Stimulated activated naive CD8-positive, alpha-beta T cell treated with anti-CD3 and anti-CD28 coated beads, Interleukin-15, amount 100 ng/mL, for 72 hours (primary cell): ENCODE measurements at regions not wholly inside any gene's neighbourhood (a gene's known extent, or its start where the extent isn't known, plus 50 kb on each side); places are given as distances from the start of the nearest gene placed in this dataset.

Source experiments
- ATAC-seq: fragments of 150-1000 bp; cut with Tn5 transposase; 2 replicates; pipeline ENCODE4 v1.10.0; 2021; ENCODE audit warnings: mild to moderate bottlenecking, moderate library complexity
- DNase-seq, 2 donors: peaks; one replicate each; pipeline ENCODE4 v3.0.0; 2021 to 2022
- H3K27ac Mint-ChIP-seq, 2 donors: one replicate each; pipeline ENCODE4 v1.8.0; 2022; ENCODE audit warnings: mild to moderate bottlenecking in 2 of 2, mixed read lengths in 2 of 2, moderate library complexity in 2 of 2
- H3K27me3 Mint-ChIP-seq: one replicate; pipeline ENCODE4 v1.8.0; 2022; ENCODE audit warnings: mixed read lengths
- H3K4me1 Mint-ChIP-seq: one replicate; pipeline ENCODE4 v1.8.0; 2022; ENCODE audit warnings: mild to moderate bottlenecking, mixed read lengths
- H3K4me3 Mint-ChIP-seq, 2 donors: one replicate each; pipeline ENCODE4 v1.8.0; 2022; ENCODE audit warnings: mild to moderate bottlenecking in 2 of 2, mixed read lengths in 2 of 2, moderate library complexity in 1 of 2
- H3K9me3 Mint-ChIP-seq, 2 donors: one replicate each; pipeline ENCODE4 v1.8.0; 2022; ENCODE audit warnings: mixed read lengths in 2 of 2

- no peak for ATAC-seq
- no peaks in the 10 kb centered on the region for H3K4me1 Mint-ChIP-seq
- no peak overlapping the region for H3K4me3 Mint-ChIP-seq
- H3K27me3 Mint-ChIP-seq, result no peaks in the 10 kb centered on the region
- H3K27ac Mint-ChIP-seq, result peak overlapping the region in 1 of 2 donors; percentile 43
- no peak for DNase-seq
- no peaks in the 10 kb centered on the region for H3K9me3 Mint-ChIP-seq
Observed at GRCh38 chr13:91185294-91185863, 162.1 kb upstream of the MIR17HG start.

- H3K27ac Mint-ChIP-seq, result no peak overlapping the region
- H3K27me3 Mint-ChIP-seq, result no peaks in the 10 kb centered on the region
- H3K4me3 Mint-ChIP-seq, result no peak overlapping the region
- no peak for ATAC-seq
- H3K9me3 Mint-ChIP-seq, result no peaks in the 10 kb centered on the region
- DNase-seq, result no peak
- no peaks in the 10 kb centered on the region for H3K4me1 Mint-ChIP-seq
Observed at GRCh38 chr13:91187522-91187921, 160.0 kb upstream of the MIR17HG start.

- no peak for DNase-seq
- no peak for ATAC-seq
- Mint-ChIP-seq H3K27me3 (no peaks in the 10 kb centered on the region), H3K9me3 (no peaks in the 10 kb centered on the region), H3K27ac (no peak overlapping the region), H3K4me1 (no peaks in the 10 kb centered on the region), H3K4me3 (no peak overlapping the region)
Observed at GRCh38 chr13:91189506-91189905, 158.0 kb upstream of the MIR17HG start.

- DNase-seq (no peak), ATAC-seq (no peak)
- Mint-ChIP-seq H3K27ac (no peak overlapping the region), H3K4me3 (no peak overlapping the region), H3K4me1 (no peaks in the 10 kb centered on the region), H3K9me3 (no peaks in the 10 kb centered on the region), H3K27me3 (no peaks in the 10 kb centered on the region)
Observed at GRCh38 chr13:91193358-91193757, 154.1 kb upstream of the MIR17HG start.

- H3K27me3 Mint-ChIP-seq, result no peaks in the 10 kb centered on the region
Observed at GRCh38 chr13:91195789-91196188, 151.7 kb upstream of the MIR17HG start.

GRCh38 chr13:91196958-91197357, 150.5 kb upstream of the MIR17HG start:
- Mint-ChIP-seq H3K9me3 (no peaks in the 10 kb centered on the region), H3K4me3 (no peak overlapping the region), H3K4me1 (no peaks in the 10 kb centered on the region), H3K27ac (no peak overlapping the region), H3K27me3 (no peaks in the 10 kb centered on the region)
- DNase-seq (no peak), ATAC-seq (no peak)

More at GRCh38 chr13:91195789-91196188, 151.7 kb upstream of the MIR17HG start:
- no peaks in the 10 kb centered on the region for H3K4me1 Mint-ChIP-seq
- no peak overlapping the region for H3K27ac Mint-ChIP-seq
- H3K4me3 Mint-ChIP-seq, result no peak overlapping the region
- no peak for DNase-seq
- no peaks in the 10 kb centered on the region for H3K9me3 Mint-ChIP-seq
- no peak for ATAC-seq

- Mint-ChIP-seq H3K4me1 (no peaks in the 10 kb centered on the region), H3K27me3 (no peaks in the 10 kb centered on the region), H3K27ac (no peak overlapping the region), H3K4me3 (no peak overlapping the region), H3K9me3 (no peaks in the 10 kb centered on the region)
- no peak for ATAC-seq
- no peak for DNase-seq
Observed at GRCh38 chr13:91199866-91200265, 147.6 kb upstream of the MIR17HG start.

GRCh38 chr13:91200486-91200885, 147.0 kb upstream of the MIR17HG start:
- no peak overlapping the region for H3K27ac Mint-ChIP-seq
- H3K4me3 Mint-ChIP-seq, result no peak overlapping the region
- DNase-seq (no peak), ATAC-seq (no peak)
- H3K9me3 Mint-ChIP-seq, result no peaks in the 10 kb centered on the region
- H3K4me1 Mint-ChIP-seq, result no peaks in the 10 kb centered on the region
- no peaks in the 10 kb centered on the region for H3K27me3 Mint-ChIP-seq

GRCh38 chr13:91203430-91203829, 144.1 kb upstream of the MIR17HG start:
- no peak overlapping the region for H3K27ac Mint-ChIP-seq
- ATAC-seq (no peak), DNase-seq (no peak)
- H3K27me3 Mint-ChIP-seq, result peaks cover 8% of the 10 kb centered on the region
- H3K4me3 Mint-ChIP-seq, result no peak overlapping the region
- no peaks in the 10 kb centered on the region for H3K9me3 Mint-ChIP-seq
- no peaks in the 10 kb centered on the region for H3K4me1 Mint-ChIP-seq

- Mint-ChIP-seq H3K27ac (no peak overlapping the region), H3K4me3 (no peak overlapping the region), H3K4me1 (no peaks in the 10 kb centered on the region), H3K27me3 (peaks cover 18% of the 10 kb centered on the region), H3K9me3 (no peaks in the 10 kb centered on the region)
- no peak for DNase-seq
- ATAC-seq, result no peak
Observed at GRCh38 chr13:91207261-91207660, 140.2 kb upstream of the MIR17HG start.

GRCh38 chr13:91211510-91211909, 136.0 kb upstream of the MIR17HG start:
- H3K4me1 Mint-ChIP-seq, result no peaks in the 10 kb centered on the region
- H3K9me3 Mint-ChIP-seq, result no peaks in the 10 kb centered on the region
- H3K27me3 Mint-ChIP-seq, result peaks cover 26% of the 10 kb centered on the region
- no peak overlapping the region for H3K4me3 Mint-ChIP-seq
- ATAC-seq (no peak), DNase-seq (no peak)
- no peak overlapping the region for H3K27ac Mint-ChIP-seq

- H3K27me3 Mint-ChIP-seq, result peaks cover 25% of the 10 kb centered on the region
- H3K4me1 Mint-ChIP-seq, result no peaks in the 10 kb centered on the region
- H3K4me3 Mint-ChIP-seq, result no peak overlapping the region
- ATAC-seq, result no peak
- H3K27ac Mint-ChIP-seq, result no peak overlapping the region
- no peak for DNase-seq
- H3K9me3 Mint-ChIP-seq, result no peaks in the 10 kb centered on the region
Observed at GRCh38 chr13:91212231-91212630, 135.3 kb upstream of the MIR17HG start.

- DNase-seq (no peak), ATAC-seq (no peak)
- Mint-ChIP-seq H3K27ac (no peak overlapping the region), H3K27me3 (peaks cover 25% of the 10 kb centered on the region), H3K4me1 (no peaks in the 10 kb centered on the region), H3K9me3 (no peaks in the 10 kb centered on the region), H3K4me3 (no peak overlapping the region)
Observed at GRCh38 chr13:91214031-91214430, 133.5 kb upstream of the MIR17HG start.

- H3K4me1 Mint-ChIP-seq, result no peaks in the 10 kb centered on the region
- H3K27ac Mint-ChIP-seq, result no peak overlapping the region
- no peaks in the 10 kb centered on the region for H3K9me3 Mint-ChIP-seq
- peaks cover 15% of the 10 kb centered on the region for H3K27me3 Mint-ChIP-seq
- DNase-seq (no peak), ATAC-seq (no peak)
- H3K4me3 Mint-ChIP-seq, result no peak overlapping the region
Observed at GRCh38 chr13:91216928-91217700, 130.4 kb upstream of the MIR17HG start.

- Mint-ChIP-seq H3K27ac (no peak overlapping the region), H3K4me3 (no peak overlapping the region), H3K27me3 (peaks cover 6% of the 10 kb centered on the region), H3K4me1 (no peaks in the 10 kb centered on the region), H3K9me3 (no peaks in the 10 kb centered on the region)
- ATAC-seq (no peak), DNase-seq (no peak)
Observed at GRCh38 chr13:91219201-91219600, 128.3 kb upstream of the MIR17HG start.

- H3K27me3 Mint-ChIP-seq, result no peaks in the 10 kb centered on the region
- H3K4me3 Mint-ChIP-seq, result no peak overlapping the region
- no peaks in the 10 kb centered on the region for H3K4me1 Mint-ChIP-seq
- ATAC-seq, result no peak
- DNase-seq, result no peak
- H3K9me3 Mint-ChIP-seq, result no peaks in the 10 kb centered on the region
- H3K27ac Mint-ChIP-seq, result no peak overlapping the region
Observed at GRCh38 chr13:91220872-91221271, 126.6 kb upstream of the MIR17HG start.

- no peak overlapping the region for H3K27ac Mint-ChIP-seq
- DNase-seq (no peak), ATAC-seq (no peak)
- H3K4me3 Mint-ChIP-seq, result no peak overlapping the region
- no peaks in the 10 kb centered on the region for H3K27me3 Mint-ChIP-seq
- no peaks in the 10 kb centered on the region for H3K9me3 Mint-ChIP-seq
- no peaks in the 10 kb centered on the region for H3K4me1 Mint-ChIP-seq
Observed at GRCh38 chr13:91228108-91228507, 119.4 kb upstream of the MIR17HG start.
